PC-9 (cell line): ENCODE measurements at regions not wholly inside any gene's neighbourhood (a gene's known extent, or its start where the extent isn't known, plus 50 kb on each side); places are given as distances from the start of the nearest gene placed in this dataset.

Experiments
- CTCF ChIP-seq: fragments of 200-600 bp; sonication (generic); conservative IDR thresholded peaks from 2 replicates; pipeline ENCODE4 v1.6.1; 2017; ENCODE audit warnings: mixed run types, antibody characterized with exemption, mild to moderate bottlenecking, moderate library complexity
- EZH2 ChIP-seq: fragments of 200-600 bp; sonication (generic); IDR thresholded peaks from 2 replicates; pipeline ENCODE4 v1.8.0; 2017; ENCODE audit warnings: antibody characterized with exemption, low read depth

- TF ChIP-seq EZH2 (no peak), CTCF (no peak)
Observed at GRCh38 chr13:28602580-28602979, 56.4 kb upstream of the POMP start.
